HUDEP-2 (cell line): ENCODE measurements at regions not wholly inside any gene's neighbourhood (a gene's known extent, or its start where the extent isn't known, plus 50 kb on each side); places are given as distances from the start of the nearest gene placed in this dataset.
"Not testable (repeated sequence)": the region's sequence is repeated elsewhere in the genome, so short reads cannot be mapped to it uniquely, and the experiment has no call there.

Experiments
- DNase-seq, 76 experiments: peaks; one replicate each; lab custom pipeline; 2025; ENCODE audit not compliant: unreplicated experiment in 76 of 76; lab: John Stamatoyannopoulos, UW

DNA sequence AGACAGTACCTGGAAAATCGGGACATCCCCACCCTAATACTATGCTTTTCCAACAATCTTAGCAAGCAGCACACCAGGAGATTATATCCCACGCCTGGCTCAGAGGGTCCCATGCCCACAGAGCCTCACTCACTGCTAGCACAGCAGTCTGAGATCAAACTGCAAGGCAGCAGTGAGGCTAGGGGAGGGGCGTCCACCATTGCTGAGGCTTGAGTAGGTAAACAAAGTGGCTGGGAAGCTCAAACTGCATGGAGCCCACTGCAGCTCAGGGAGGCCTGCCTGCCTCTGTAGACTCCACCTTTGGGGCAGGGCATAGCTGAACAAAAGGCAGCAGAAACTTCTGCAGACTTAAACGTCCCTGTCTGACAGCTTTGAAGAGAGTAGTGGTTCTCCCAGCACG lies 275.5 kb downstream of the IKZF2 start:
- not testable (repeated sequence) for DNase-seq

DNA sequence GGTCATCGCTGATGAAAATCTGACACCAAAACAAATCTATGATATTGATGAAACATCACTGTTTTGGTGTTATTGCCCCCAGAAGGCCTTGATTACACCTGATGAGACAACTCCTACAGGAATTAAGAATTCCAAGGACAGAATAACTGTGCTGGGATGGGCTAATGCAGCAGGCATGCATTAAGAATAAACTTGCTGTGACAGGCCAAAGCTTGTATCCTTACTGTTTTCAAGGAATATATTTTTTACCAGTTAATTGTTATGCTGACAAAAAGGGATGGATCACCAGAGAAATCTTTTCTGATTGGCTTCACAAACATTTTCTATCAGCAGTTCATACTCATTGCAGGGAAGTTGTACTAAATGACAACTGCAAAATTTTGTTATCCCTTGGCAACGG lies 278.2 kb downstream of the IKZF2 start:
- DNase-seq, result no peak

DNA sequence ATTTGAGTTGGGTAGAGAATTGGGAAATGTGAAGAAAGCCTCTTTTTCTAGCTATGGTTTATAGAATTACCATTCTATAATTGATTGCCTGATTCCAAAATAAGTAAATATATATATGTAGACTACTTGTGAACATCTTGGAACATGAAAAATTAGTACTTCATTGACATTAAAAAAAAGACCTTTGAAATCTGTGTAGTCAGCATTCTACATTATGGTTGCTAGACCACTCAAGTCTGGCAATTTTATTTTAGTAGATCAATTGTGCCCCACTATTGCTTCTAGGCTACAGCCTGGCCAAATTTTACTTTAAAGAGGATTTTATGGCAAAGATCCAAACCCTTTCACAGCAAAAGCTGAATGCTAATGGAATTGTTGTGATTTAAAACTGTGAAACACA lies 279.8 kb downstream of the IKZF2 start:
- DNase-seq, result no peak

DNA sequence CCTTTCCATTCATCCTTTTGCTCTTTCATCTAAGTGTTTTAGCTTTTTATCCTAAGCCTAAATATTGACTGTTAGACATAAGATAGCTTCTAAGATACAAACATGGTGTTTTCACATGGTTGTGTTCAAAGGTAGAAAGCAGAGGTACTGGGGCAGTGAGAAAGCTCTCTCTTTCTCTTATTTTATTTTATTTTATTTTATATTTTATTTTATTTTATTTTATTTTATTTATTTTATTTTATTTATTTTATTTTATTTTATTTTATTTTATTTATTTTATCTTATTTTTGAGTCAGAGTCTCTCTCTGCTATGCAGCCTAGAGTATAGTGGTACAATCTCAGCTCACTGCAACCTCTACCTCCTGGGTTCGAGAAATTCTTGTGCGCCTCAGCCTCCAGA lies 287.2 kb downstream of the IKZF2 start:
- no peak for DNase-seq

DNA sequence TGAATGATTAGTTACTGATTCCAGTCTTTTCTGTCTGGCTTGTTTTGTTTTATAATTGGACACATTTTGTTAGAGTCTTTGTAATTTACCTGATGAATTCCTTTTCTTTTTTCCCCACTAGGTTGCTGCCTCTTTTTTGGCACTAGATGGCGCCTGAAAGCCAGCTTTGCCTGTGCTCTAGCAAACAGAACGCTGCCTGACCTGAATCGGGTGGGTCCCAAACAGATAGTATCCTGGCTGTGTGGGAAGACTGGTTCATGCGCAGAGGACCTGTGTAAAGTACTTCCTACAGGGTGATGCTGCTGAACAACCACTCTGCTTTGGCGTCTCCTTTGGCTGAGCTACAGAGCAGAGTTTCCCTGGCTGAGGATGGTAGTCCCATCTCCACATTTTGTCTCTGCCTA lies 288.2 kb downstream of the IKZF2 start:
- DNase-seq, result peak in 55 of 76 experiments; percentile 1 to 83 (median 30)

DNA sequence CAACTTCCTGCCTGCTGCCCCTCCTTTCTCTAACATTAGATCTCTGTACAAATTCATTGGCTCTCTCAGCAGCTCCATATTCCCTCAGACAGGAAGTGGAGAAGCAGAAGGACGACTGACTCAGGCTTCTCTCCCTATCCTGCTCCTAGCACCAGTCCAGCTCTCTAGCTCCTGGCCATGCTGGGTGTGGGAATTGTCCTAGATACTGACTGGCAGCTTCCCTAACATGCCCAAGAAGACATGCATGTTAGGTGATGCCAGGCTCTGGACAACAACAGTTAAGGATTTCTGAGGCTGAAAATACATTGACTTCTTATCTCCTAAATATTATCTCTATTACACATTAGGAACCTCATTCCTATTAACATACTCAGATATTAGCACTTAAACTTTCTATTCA lies 292.9 kb downstream of the IKZF2 start:
- DNase-seq, result no peak

DNA sequence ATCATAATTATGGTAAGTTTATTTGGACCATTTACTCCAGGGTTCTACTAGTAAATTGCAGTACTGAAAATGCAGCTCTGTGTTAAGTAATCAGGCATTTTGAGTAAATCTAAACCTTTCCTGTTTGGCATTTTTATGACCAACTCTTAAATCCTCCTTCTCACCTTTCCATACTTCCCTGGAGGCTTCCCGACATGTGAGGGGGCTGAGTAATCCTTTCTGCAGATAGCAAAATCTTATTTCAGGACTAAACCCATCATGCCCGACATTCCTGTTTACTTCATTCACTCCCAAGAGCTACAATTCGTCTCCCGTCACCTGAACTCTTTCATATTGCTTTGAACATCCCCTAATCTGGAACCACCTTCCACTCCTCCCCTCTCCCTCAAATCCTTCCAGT lies 296.6 kb downstream of the IKZF2 start:
- no peak for DNase-seq

DNA sequence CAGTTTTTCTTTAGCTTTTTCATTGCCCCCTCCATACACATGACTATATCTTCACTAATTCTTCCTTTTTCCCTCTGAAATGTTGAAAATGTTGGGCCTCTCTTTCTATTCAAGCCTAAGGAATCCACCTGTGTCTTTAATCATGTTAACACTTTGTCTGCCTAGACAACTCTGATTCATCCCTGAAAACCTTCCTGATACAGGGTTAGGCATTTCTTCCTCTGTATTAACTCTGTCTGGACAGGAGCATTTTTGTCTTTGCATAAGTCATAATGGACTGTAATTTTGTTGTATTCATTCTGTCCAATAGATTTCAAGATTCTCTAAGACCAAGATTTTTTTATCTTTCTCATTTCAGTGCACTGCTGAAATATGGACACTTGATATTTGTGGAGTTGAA lies 297.3 kb downstream of the IKZF2 start:
- DNase-seq, result no peak

DNA sequence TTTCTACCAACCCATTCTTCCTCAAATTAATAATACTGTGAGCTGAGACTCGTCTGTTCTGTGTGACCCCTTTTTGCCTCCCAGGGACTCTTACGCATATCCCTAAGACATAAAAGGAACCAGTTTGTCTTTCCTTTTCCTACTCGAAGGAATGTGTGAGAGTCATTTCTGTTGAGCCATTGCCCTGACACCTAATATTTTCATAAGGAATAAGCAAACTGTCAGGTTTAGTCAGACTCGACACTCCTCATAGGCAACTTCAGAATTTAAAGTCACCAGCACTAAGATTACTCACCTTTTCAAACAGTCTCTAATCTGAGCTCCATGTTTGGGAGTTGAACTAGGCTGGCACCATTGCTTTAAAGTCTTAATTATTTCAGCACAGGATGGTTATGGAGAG lies 305.5 kb downstream of the IKZF2 start:
- DNase-seq, result no peak

DNA sequence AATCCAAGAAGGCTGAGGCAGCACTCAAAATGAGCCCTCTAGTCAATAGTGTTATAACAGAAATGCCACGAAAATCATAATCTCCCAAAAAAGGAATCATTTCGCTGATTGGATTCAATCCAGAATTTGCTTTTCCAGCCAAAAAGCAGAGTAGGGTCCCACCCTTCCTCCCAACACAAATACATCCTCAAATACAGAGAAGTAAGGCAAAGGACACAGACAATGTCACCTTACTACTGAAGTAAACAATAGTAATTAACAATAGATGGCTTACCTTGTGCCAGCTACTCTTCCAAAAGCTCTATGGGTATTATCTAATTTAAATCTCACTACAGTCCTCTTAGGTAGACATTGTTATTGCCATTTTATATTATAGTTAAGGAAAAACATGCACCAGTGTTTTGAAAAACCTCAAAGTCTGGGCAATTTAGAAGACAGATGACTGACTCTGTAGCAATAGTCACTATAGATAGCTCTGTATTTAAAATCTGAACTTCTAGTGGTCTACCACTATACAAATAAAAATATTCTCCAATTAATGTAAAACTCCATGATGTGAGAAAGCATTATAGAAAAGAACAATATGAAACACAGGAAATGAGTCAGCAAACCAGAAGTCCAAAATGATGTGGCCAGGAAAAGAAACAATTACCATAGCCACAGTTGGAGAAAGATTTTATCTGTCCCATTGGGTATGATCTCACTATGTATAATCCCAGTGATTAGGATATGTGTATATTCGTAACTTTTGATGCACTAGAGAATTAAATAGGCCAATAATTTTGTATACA lies 305.0 kb upstream of the ERBB4 start:
- no peak for DNase-seq

DNA sequence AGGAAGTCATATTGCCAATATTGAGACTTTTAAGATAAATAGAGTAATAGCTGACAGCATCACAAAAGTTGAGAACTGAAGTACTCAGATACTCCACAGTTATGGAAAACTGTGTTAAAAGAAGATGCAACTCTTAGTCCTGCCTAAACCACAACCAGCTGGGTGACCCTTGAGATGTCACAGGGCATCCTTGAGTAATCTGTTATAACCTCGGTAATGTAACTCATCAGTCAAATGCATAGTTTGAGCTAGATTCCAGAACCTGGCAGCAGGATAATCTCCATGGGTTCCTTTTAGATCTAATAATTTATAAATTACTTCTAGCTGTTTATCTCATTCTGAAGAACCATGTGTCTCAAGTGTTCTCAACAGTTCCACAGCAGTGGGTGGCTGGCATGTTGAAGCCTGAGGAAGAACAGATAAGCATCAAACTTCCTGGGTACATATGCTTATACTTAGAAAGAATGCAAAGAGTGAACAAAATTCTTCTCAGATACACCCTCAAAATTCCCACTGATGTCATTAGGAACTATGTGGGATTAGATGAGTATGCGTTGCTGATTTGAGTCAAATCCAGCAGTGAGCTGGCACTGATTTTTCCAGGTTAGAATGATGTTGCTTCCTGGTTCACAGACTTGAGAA lies 304.1 kb upstream of the ERBB4 start:
- DNase-seq, result no peak

DNA sequence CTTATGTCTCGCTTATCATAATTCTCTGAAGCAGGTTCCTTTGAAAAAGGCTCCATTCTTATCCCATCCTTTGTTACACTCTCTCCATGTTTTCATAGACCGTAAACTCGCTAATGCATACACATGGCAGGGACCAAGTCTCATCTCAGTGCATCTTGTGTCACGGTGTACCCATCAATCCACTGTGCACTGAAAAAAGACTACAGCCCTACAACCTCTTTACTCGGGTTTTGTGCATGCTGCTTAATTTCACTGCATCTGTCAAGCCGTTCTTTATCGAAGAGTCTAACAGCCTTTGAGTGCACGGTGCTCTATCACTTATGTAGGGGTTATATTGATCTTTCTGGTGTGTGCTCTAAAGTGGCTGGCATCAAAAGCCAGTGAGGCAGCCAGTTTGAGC lies 302.9 kb upstream of the ERBB4 start:
- DNase-seq, result no peak

DNA sequence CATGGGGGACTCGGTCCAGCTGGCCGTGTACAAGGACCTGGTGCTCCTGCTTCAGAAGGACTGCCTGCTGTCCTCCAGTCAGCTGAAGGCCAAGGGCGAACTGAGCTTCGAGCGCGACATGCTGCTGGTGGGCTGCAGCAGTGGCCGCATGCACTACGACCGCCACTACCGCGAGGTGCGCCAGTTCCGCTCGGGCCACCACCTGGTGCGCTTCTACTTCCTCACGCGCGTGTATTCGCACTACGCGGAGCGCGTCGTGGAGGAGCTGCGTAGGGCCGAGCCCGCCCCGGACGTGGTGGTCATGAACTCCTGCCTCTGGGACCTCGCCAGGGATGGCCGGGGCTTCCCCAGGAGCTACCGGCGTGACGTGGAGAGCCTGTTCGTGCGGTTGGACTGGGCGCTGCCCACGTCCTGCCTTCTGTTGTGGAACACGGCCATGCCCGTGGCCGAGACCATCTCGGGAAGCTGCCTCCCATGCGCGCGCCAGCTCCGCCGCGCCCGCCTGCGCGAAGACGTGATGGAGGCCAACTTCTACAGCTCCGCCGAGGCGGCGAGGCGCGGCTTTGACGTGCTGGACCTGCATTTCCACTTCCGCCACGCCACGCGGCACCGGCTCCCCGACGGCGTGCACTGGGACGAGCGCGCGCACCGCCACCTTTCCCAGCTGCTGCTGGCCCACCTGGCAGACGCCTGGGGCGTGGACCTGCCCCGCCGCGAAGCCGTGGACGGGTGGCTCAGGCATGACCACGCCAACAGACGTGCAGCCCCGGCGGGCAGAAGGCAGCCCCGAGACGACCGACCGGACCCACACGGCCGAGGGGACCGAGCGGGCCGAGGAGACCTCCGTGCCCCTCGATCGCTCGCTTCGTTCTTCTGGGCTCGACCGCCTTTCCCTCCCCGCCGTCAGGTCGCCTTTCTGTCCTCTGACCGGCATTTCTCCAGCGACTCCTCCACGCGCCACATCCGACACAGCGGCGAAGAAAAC lies 293.9 kb upstream of the ERBB4 start:
- DNase-seq, result no peak

DNA sequence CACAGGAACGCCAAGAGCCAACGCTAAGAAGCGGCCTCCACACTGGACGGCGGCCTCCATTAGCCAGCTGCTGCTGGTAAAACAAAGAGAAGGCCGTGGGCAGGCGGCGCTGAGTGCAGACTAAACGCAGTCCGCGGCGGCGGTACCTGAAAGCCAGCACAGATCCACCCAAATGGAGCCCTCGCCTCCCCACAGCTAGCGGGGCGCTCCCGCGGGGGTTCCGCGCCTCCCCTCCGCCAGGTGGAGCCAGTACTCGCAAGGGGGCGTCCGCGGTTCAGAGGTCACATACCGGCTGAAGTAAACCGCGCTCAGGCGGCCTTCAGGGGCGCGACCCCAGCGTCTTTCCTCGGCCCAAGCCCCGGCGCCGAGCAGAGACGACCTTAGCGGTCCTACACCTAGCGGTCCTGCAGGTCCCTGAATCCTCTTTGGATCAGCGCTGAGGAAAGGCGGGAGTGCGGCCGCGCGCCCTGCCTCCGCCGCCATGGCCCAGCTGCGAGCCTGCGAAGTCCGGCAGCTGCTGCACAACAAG lies 293.1 kb upstream of the ERBB4 start:
- no peak for DNase-seq

DNA sequence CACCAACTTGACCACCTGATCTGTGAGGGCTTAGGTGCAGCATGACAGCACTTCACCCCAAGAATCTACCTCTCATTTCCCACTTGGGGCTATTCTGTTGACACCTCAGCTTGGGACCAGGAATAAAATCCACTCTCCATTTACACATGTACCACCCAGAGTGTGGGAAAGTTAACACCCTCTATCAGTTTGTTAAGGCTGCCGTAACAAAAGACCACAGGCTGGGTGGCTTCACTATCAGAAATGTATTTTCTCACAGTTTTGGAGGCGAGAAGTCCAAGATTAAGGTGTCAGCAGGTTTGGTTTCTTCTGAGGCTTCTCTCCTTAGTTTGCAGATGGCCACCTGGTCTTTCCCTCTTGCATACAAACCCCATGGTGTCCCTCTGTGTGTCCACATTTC lies 277.7 kb upstream of the ERBB4 start:
- DNase-seq, result no peak

DNA sequence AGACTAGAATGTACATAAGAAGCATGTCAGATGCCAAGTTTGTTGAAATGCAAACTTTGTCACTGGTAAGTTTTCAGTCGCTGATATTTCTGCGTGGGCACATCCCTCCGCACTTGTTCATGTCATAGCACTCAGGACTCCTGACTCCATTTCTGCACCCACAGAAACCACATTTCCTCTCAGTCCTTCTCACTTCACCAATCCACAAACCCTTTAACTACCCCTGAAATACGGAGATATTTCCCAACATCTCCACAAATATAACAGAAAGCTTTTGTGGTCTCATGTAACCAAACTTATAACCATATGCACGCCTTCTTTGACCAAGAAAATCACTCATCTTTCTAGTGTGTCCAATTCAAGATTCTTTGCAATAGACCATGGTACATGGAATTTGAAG lies 276.9 kb upstream of the ERBB4 start:
- no peak for DNase-seq

DNA sequence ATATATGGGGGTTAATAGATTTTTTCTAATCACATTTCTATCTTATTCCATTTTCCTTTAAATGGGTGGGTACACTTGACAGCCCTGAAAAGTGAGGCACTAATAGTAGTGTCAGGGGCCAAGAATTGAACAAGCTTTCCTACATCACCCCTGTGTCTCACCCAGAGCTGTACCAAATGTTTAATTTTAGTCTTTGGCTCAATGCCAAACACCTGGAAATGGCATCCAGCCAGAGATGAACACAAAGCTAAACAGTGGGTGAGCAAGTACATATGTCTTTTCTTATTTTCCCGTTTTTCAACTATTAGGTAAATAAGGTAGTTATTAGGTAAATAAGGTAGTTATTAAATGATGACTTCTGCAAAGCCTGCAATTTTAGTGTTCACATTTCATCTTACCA lies 276.3 kb upstream of the ERBB4 start:
- no peak for DNase-seq

DNA sequence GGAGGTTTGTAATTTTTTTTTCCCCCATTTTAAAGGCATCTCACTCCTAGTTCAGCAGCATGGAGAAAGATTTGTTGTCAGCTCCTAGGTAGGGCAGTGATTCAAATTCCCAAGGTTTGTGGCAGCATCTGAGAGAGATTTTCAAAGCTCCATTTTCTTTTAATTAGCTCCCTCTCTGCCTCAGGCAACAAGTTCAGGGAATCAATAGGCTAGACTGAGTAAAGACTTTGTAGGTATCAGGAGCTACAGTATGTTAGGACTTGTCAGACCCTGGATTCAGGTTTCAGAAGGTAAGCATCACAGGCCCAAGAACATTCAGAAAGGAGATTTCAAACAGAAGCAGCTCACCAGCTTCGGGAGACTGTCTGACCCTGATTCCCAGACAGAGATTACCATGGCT lies 273.3 kb upstream of the ERBB4 start:
- no peak for DNase-seq

DNA sequence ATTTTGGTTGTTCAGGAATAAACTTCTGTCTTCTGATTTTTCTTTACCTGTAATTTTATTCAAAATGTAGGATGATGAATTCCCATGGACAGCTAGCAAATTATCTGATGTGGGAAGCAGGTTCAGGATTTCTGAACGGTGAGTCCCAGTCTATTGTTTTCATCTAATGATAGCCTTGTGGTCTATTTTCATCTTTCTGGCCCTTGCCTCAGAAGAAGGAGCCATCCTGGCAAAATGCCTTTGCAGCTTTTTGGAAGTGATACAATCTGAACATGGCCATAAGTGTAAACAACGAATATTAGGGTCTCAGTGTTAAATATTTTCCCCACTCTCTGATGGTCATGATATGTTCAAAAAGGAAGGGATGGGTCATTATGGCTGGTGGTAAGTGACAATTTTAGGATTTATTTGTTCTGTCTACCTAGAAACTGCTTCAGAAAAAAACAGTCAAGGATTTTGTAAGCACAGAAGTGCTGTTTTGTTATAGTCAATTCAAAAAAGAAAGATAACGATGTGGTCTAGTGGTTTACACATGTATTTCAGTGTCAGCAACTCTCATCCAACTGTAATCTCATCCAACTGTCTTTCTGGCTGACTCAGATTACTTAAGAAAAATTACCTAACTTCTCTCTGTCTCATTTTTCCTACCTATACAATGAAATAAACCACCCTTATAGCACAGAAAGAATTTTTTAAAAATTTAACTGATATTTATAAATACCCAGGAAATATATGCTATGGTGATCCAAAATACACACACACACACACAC lies 272.6 kb upstream of the ERBB4 start:
- no peak for DNase-seq

DNA sequence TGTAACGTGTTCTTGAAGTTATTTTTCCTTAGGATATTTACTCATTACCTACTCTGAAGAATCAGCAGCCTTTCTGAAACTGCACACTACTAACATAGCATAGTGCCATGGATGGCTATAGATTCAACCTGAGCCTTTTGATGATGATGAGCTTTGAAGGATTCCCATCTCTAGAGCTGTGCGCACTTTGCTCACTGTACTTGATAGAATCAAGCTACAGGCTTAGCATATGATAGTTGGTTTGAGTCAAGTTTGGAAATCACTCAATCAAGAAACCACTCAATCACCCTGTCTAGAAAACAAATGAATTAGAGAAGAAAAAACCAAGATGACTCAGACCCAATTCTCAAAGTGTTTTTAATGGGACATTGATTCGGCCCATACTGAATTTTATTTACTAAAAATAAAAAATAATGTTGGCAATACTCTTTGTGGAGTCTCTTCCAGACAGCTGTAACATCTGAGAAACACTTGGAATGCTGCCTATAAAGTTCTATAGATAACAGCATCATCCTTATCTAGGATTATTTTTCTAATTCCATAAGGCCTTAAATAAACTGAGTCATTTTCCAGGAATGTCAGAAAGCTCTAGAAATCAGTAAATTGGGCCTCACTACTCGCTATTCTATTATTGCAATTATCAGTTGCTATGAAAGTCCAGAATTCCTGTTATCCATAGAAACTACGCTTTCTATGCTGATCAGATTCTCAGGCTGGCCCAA lies 259.0 kb upstream of the ERBB4 start:
- no peak for DNase-seq
